IPS-NIHi11 (cell line): ENCODE measurements at regions not wholly inside any gene's neighbourhood (a gene's known extent, or its start where the extent isn't known, plus 50 kb on each side); places are given as distances from the start of the nearest gene placed in this dataset.

Experiments
- DNase-seq: peaks from one replicate; pipeline ENCODE4 v3.0.0; 2012; ENCODE audit warnings: mixed read lengths, low spot score

- DNase-seq: no peak
Observed at GRCh38 chr22:46078241-46079092, 71.9 kb upstream of the PPARA start.

- no peak for DNase-seq
Observed at GRCh38 chr22:46079093-46079860, 71.0 kb upstream of the PPARA start.

- DNase-seq: no peak
Observed at GRCh38 chr22:46079861-46080821, 70.2 kb upstream of the PPARA start.

GRCh38 chr22:46081036-46081830, 69.1 kb upstream of the PPARA start:
- no peak for DNase-seq

- DNase-seq: no peak
Observed at GRCh38 chr22:46081831-46082210, 68.5 kb upstream of the PPARA start.

- DNase-seq: no peak
Observed at GRCh38 chr22:46082633-46083032, 67.7 kb upstream of the PPARA start.

GRCh38 chr22:46083383-46084350, 66.7 kb upstream of the PPARA start:
- DNase-seq: no peak

- DNase-seq: no peak
Observed at GRCh38 chr22:46084376-46084775, 66.0 kb upstream of the PPARA start.

GRCh38 chr22:46084943-46085827, 65.1 kb upstream of the PPARA start:
- DNase-seq: no peak

- no peak for DNase-seq
Observed at GRCh38 chr22:46085828-46086576, 64.3 kb upstream of the PPARA start.

GRCh38 chr22:46086577-46087335, 63.6 kb upstream of the PPARA start:
- no peak for DNase-seq

- no peak for DNase-seq
Observed at GRCh38 chr22:46087336-46087690, 63.0 kb upstream of the PPARA start.

- peak; percentile 81 for DNase-seq
Observed at GRCh38 chr22:46087816-46088277, 62.5 kb upstream of the PPARA start.

- no peak for DNase-seq
Observed at GRCh38 chr22:46088541-46089311, 61.6 kb upstream of the PPARA start.

GRCh38 chr22:46089426-46090035, 60.8 kb upstream of the PPARA start:
- no peak for DNase-seq

- DNase-seq: no peak
Observed at GRCh38 chr22:46090036-46090591, 60.2 kb upstream of the PPARA start.
